ENCODE measurements at regions not wholly inside any gene's neighbourhood (a gene's known extent, or its start where the extent isn't known, plus 50 kb on each side); places are given as distances from the start of the nearest gene placed in this dataset.

GRCh38 chr7:26546508-26547053 lies 254.9 kb downstream of the SNX10 start:
- TF ChIP-seq CTCF (IDR thresholded peaks at IDR 0.05), result no peak
- no peak for TF ChIP-seq POLR2A (IDR thresholded peaks at IDR 0.05)

All from esophagus squamous epithelium (tissue), 4 donors.